GM03348 (cell line): ENCODE measurements at regions not wholly inside any gene's neighbourhood (a gene's known extent, or its start where the extent isn't known, plus 50 kb on each side); places are given as distances from the start of the nearest gene placed in this dataset.
"Not testable (repeated sequence)": the region's sequence is repeated elsewhere in the genome, so short reads cannot be mapped to it uniquely, and the experiment has no call there.

Source experiments
- DNase-seq: peaks from one replicate; pipeline ENCODE4 v3.0.0; 2012; ENCODE audit warnings: low spot score

DNA sequence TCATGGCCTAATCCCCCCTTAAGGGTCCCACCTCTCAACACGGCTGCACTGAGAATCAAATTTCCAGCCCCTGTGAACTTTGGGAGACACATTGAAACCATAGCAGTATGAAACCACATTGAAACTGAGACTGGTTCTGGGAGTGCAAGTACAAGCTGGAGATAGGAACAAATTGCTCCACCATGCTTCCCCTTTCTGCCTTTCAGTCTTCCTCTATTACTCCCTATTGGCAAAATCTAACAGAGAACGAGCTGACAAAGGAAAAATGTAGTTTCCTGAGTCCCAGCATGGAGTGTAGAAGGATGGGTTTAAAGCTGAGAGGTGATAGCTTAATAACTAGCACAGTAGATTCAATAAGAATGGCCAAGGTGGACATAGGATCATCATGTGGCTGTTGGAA lies 161.7 kb upstream of the RPL34 start:
- no peak for DNase-seq

DNA sequence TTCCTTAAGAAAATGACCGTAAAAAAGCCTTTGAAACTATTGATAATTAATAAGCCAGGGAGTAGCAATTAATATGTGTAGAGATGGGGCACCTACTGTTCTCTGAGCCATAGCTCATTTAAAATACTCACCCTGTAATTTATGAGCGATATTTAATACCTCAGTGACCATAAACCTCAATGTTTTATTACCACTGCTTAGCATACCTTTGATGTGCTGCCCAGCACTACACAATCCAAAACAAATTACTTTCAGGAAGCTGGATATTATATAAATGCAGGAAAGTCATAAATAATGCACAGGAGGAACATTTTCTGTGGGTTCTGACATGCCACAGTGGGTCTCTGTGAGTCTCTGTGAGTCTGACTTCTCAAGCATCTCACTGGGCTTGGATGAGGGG lies 166.1 kb upstream of the RPL34 start:
- DNase-seq = no peak

- DNase-seq = no peak
These were observed 167.0 kb upstream of the RPL34 start for GRCh38 chr4:108453366-108453765.

DNA sequence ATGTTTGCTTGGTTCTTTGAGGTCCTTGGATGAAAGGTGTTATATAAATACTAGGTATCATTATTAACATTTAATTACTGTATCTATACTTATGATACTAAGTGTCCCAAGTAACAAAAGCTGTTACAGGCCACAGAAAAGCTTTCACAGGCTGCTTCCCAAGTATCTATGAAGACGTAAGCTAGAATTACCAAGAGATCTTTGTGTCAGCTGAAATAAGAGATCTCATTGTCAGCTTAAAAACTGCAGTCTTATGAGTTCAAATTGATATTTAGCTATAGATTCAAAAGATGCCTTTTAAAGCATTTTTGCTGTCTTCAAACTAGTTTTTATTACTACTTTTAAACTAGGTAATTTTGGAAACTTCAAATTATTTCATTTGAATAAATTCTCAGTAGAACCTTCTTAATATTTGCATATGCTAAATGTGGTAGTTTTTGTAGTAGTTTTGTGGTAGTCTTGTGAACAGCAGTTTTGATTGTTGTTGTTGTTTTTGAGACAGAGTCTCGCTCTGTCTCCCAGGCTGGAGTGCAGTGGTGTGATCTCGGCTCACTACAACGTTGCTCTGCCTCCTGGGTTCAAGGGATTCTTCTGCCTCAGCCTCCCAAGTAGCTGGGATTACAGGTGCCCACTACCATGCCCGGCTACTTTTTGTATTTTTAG lies 170.0 kb upstream of the RPL34 start:
- no peak for DNase-seq

- DNase-seq = no peak
These were observed 171.2 kb upstream of the RPL34 start for GRCh38 chr4:108449129-108449528.

DNA sequence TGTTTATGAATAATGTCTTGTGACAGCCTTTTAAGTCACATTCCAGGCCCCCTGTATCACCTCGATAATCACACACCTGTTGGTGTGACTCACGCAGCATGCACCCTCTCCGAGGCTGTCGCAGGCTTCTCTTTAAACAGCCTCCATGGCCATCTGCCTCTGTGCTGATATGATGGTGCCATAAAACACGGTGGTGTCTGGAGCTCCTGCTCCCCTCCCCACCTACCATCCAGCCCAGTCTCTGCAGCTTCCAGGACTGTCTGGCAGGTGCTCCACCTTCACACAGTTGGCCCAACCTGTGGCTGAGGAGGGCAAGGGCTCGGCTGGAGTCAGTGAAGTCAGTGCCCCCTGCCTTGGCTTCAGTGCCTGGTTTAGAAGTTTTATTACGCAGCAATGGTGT lies 173.8 kb upstream of the RPL34 start:
- DNase-seq = no peak

- DNase-seq = no peak
These were observed 174.7 kb upstream of the RPL34 start for GRCh38 chr4:108445716-108446115.

- no peak for DNase-seq
These were observed 176.8 kb upstream of the RPL34 start for GRCh38 chr4:108443585-108443984.

DNA sequence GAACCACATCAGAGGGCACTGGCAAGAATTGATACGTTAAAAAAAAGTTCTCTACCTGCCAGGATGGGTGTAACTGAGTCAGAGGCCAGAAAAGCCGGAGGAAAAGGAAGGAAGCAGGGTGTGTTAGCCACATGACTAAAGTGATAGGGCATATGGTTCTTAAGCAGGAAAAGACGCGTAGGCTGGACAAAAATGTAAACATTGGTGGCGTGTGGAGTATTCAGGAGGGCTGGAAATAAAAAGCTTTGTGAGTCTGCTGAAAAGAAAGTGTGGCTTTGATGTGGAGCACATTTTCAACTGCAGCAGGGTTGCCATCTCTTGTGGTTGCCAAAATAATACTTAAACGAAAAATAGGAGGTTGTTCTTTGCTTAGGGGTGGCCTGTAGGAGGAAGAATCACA lies 186.5 kb upstream of the RPL34 start:
- DNase-seq = peak; percentile 57

- DNase-seq = not testable (repeated sequence)
These were observed 187.0 kb upstream of the RPL34 start for GRCh38 chr4:108433394-108433793.

- no peak for DNase-seq
These were observed 188.0 kb upstream of the RPL34 start for GRCh38 chr4:108432418-108432817.

GRCh38 chr4:108431986-108432385 lies 188.4 kb upstream of the RPL34 start:
- DNase-seq = no peak

DNA sequence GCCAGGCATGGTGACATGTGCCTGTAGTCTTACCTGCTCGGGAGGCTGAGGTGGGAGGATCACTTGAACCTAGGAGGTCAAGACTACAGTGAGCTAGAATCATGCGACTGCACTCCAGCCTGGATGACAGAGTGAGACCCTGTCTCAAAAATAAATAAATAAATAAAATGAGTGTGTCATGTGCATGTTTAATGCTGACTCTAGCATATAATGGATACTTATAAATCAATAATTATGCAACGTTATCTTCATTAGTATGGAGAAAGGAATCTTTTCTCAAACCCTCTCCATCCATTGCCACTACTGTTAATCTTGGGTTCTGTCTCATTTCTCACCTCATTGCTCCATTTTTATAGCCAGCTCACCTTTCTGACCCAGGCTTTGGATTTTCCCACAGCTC lies 189.5 kb upstream of the RPL34 start:
- no peak for DNase-seq

DNA sequence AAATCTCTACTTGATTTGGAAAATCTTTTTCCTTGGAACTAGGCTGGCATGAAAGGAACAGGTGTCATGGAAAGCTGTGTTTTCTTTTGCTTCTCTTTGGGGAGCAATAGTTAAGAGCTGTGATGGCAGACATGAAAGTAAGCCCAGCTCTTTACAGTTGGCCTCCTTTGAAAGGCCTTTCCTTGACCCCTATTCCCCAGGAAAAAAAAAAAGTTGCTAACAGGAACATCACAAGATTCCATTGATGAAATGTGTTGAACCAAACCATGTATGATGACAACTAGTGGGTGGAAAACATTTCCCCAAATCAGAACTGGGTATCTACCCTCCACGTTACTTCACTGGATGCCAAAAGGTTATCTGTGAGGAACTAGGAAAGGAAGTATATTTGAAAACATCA lies 190.7 kb upstream of the RPL34 start:
- no peak for DNase-seq

DNA sequence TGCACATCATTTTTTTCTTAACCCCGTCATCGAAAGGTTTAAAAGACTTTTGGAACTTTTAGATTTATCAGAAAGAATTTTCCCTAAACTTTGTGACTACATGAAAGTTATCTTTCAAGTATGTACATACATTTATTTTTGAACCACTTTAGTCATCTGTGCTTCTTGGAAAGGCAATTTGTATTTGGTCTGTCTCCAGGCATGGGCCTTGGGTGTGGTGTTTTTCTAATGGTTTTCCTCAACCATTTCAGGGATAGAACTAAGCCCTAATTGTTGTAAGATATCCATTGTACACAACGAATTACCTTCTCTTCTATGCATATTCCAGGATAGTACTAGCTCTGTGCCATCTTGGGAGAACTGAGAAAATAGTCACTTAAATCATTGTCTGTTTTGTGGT lies 191.5 kb upstream of the RPL34 start:
- DNase-seq = no peak

- DNase-seq = peak; percentile 34
These were observed 192.4 kb upstream of the RPL34 start for GRCh38 chr4:108427946-108428485.

GRCh38 chr4:108426493-108426892 lies 193.9 kb upstream of the RPL34 start:
- DNase-seq = peak; percentile 16

DNA sequence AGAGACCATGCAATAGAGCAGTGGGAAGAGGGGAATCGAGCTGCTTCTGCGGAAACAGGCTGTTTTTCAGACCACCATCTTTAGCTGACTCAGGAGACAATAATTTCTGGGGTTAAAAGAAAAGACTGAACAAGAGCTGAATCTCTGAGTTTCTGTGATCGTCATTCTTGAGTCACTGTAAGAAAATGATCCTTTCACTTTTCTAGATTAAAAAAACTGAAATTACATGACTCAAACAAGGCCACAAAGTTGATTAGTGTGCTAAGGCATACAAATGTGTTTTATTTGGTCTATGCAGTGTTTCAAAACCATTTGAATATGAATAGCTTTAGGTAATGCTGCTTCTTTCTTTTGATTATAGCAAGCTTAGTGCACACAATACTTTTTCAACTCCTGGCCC lies 194.4 kb upstream of the RPL34 start:
- peak; percentile 63 for DNase-seq

DNA sequence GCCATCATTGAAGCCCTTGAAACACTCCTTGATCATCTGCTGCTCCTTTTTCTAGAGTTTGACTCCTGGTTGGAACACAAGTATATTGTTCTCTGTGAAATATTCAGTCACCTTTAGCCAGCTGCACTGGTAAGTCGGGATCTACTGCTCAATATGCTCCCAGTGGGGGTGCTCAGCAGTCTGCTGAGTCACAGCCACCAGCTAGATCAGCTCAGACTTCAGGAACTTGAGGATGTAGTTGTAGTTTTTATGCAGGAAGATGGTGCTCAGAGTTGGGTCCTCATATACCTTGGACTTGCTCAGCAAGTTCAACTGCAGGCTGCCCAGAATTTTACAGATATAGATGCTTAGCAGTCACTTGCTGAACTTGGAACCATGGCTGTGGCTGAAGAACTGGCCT lies 202.5 kb upstream of the RPL34 start:
- DNase-seq = no peak

- no peak for DNase-seq
These were observed 203.5 kb upstream of the RPL34 start for GRCh38 chr4:108416831-108417230.

DNA sequence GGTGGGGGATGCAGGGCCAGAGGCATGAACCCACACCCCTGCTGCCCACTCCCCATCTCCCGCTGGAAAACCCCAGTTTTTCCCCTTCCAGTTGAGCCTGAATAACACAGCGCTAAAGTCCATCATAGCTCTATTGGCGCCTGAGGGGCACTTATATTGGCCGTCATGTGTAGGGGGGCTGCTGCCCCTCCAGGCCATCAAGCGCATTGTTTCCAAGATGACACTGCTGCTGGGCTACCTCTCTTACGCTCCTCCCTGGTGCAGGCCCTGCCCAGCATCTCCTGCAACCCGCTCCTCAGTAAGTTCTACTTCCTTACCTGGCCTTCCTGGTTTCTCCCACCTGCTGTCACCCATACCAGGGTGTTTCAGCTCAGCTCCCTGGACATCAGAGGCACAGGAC lies 205.0 kb upstream of the RPL34 start:
- no peak for DNase-seq

DNA sequence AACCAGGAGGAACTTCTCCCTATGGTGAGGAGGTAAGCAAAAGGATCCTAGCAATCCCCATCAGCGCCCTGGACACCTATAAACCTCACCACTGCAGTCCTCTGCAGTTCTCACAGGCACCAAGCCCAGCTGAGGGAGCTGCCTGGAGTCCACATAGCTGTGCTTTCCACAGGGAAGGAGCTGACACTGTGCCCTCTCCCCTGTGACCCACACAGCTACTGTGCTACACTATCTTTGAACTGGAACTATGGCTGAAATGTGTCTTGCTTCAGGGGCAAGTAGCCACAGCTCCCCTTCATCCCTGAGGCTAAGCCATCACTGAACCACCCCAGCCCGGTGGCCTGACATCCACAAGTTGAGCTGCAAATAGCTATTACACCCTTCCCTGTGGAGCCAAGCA lies 208.5 kb upstream of the RPL34 start:
- no peak for DNase-seq

DNA sequence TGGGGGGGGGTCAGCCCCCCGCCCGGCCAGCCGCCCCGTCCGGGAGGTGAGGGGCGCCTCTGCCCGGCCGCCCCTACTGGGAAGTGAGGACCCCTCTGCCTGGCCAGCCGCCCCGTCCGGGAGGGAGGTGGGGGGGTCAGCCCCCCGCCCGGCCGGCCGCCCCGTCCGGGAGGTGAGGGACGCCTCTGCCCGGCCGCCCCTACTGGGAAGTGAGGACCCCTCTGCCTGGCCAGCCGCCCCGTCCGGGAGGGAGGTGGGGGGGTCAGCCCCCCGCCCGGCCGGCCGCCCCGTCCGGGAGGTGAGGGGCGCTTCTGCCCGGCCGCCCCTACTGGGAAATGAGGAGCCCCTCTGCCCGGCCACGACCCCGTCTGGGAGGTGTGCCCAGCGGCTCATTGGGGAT lies 210.7 kb upstream of the RPL34 start:
- DNase-seq = not testable (repeated sequence)

DNA sequence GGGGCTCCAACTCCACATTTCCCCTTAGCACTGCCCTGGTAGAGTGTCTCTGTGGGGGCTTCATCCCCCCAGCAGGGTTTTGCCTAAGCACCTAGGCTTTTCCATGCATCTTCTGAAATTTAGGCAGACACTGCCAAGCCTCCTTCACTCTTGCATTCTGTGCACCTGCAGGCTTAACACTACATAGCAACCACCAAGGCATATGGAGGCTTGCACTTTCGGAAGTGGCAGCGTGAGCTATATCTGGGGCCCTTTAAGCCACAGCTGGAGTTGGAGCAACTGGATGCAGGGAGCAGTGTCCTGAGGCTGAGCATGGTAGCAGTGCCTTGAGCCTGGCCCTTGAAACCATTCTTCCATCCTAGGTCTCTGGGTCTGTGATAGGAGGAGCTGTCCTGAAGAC lies 214.8 kb upstream of the RPL34 start:
- DNase-seq = no peak
